NB4 (cell line): ENCODE measurements at regions not wholly inside any gene's neighbourhood (a gene's known extent, or its start where the extent isn't known, plus 50 kb on each side); places are given as distances from the start of the nearest gene placed in this dataset.

Source experiments
- POLR2A ChIP-seq: IDR thresholded peaks from 2 replicates; pipeline ENCODE4 v1.6.1; 2011; ENCODE audit warnings: mild to moderate bottlenecking; ENCODE audit not compliant: insufficient read length; ENCODE audit errors: extremely low read depth
- TF ChIP-seq, protein P1 (sequence below): IDR thresholded peaks from one replicate; pipeline ENCODE4 v1.5.1; 2012; ENCODE audit warnings: low read depth, low read length

DNA sequence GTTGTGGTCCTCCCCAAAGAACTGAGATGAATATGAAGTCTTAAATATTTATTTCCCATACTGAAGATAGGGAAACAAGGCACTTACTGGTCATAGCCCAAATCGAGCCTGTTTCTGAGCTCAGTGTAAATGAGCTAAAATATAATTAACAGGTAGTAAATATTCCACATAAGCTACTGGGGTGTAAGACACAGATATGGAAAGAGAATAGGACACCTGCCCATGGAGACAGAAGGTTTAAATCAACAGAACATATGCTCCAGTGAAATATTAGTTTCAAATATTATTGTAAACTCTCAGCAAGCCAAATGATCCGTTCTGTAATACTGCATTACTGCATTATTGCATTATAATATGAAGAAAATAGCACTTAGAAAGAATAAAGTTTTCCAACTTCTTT, 537.9 kb downstream of the ANKRD7 start:
- TF ChIP-seq, protein P1, sequence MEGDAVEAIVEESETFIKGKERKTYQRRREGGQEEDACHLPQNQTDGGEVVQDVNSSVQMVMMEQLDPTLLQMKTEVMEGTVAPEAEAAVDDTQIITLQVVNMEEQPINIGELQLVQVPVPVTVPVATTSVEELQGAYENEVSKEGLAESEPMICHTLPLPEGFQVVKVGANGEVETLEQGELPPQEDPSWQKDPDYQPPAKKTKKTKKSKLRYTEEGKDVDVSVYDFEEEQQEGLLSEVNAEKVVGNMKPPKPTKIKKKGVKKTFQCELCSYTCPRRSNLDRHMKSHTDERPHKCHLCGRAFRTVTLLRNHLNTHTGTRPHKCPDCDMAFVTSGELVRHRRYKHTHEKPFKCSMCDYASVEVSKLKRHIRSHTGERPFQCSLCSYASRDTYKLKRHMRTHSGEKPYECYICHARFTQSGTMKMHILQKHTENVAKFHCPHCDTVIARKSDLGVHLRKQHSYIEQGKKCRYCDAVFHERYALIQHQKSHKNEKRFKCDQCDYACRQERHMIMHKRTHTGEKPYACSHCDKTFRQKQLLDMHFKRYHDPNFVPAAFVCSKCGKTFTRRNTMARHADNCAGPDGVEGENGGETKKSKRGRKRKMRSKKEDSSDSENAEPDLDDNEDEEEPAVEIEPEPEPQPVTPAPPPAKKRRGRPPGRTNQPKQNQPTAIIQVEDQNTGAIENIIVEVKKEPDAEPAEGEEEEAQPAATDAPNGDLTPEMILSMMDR, result no peak
- no peak for TF ChIP-seq POLR2A
